K562 (cell line): ENCODE measurements at regions not wholly inside any gene's neighbourhood (a gene's known extent, or its start where the extent isn't known, plus 50 kb on each side); places are given as distances from the start of the nearest gene placed in this dataset.
A peak's percentile ranks its signal among the peaks of the same experiment; 100 is the strongest.

Experiments
- BRF1 ChIP-seq: IDR thresholded peaks from 3 replicates; pipeline ENCODE4 v1.6.1; 2011; ENCODE audit warnings: borderline replicate concordance, mild to moderate bottlenecking; ENCODE audit not compliant: insufficient read length; ENCODE audit errors: extremely low read depth
- C11orf30 ChIP-seq: fragments of 450-650 bp; IDR thresholded peaks from 2 replicates; pipeline ENCODE4 v1.6.1; 2016; ENCODE audit warnings: low read depth, mild to moderate bottlenecking
- CCAR2 ChIP-seq: fragments of 200-400 bp; formaldehyde crosslinking; IDR thresholded peaks from 2 replicates; pipeline ENCODE4 v1.6.1; 2017; ENCODE audit warnings: mild to moderate bottlenecking, low read depth, low read length
- GATAD2B ChIP-seq: fragments of 450-650 bp; IDR thresholded peaks from 2 replicates; pipeline ENCODE4 v1.6.1; 2017; ENCODE audit warnings: mild to moderate bottlenecking, borderline replicate concordance
- HOMEZ ChIP-seq: fragments of 250-450 bp; sonication (Bioruptor Pico); IDR thresholded peaks from 2 replicates; pipeline ENCODE4 v1.4.0; 2020; ENCODE audit warnings: mild to moderate bottlenecking, moderate library complexity
- KLF1 ChIP-seq: fragments of 450-650 bp; IDR thresholded peaks from 2 replicates; pipeline ENCODE4 v1.6.1; 2016; ENCODE audit warnings: missing genetic modification characterization, missing compliant biosample characterization
- MCM7 ChIP-seq, 2 experiments: fragments of 450-650 bp; IDR thresholded peaks; 2 replicates each; pipeline ENCODE4 v1.6.1; 2016 to 2018
- NFIX ChIP-seq: fragments of 250-450 bp; sonication (Bioruptor Pico); IDR thresholded peaks from 2 replicates; pipeline ENCODE4 v1.4.0; 2020; ENCODE audit warnings: low read depth, mild to moderate bottlenecking, moderate library complexity
- NR4A1 ChIP-seq, 2 experiments: fragments of 250-450 bp in 1 of 2; fragments of 450-650 bp in 1 of 2; sonication (Bioruptor Pico) in 1 of 2; IDR thresholded peaks; 2 replicates each; pipeline versions ENCODE4 v1.4.0 to v1.6.1; 2016 to 2020; ENCODE audit warnings: mild to moderate bottlenecking in 2 of 2, missing compliant biosample characterization in 1 of 2, missing genetic modification characterization in 1 of 2, moderate library complexity in 1 of 2
- POU5F1 ChIP-seq: fragments of 150-350 bp; IDR thresholded peaks from 2 replicates; pipeline ENCODE4 v1.6.1; 2014; ENCODE audit warnings: borderline replicate concordance, low read length, low read depth, mild to moderate bottlenecking; ENCODE audit not compliant: partially characterized antibody
- RBM25 ChIP-seq: fragments of 200-400 bp; formaldehyde crosslinking; IDR thresholded peaks from 2 replicates; pipeline ENCODE4 v1.6.1; 2018; ENCODE audit warnings: low read length, low read depth, moderate library complexity; ENCODE audit not compliant: severe bottlenecking
- RBM39 ChIP-seq: fragments of 200-400 bp; formaldehyde crosslinking; optimal IDR thresholded peaks from 2 replicates; pipeline ENCODE3; 2018; ENCODE audit warnings: low read depth, low read length
- RERE ChIP-seq: sonication (generic); formaldehyde crosslinking; IDR thresholded peaks from 2 replicates; pipeline ENCODE4 v1.8.0; 2023; ENCODE audit warnings: missing genetic modification reagents, mild to moderate bottlenecking, borderline replicate concordance
- SMAD3 ChIP-seq: fragments of 450-650 bp; formaldehyde crosslinking; conservative IDR thresholded peaks from 2 replicates; pipeline ENCODE4 v1.4.0; 2020; ENCODE audit warnings: mild to moderate bottlenecking
- SRF ChIP-seq, 2 experiments: fragments of 250-450, 450-650 bp in 1 of 2; sonication (Bioruptor Pico) in 1 of 2; sonication (generic) in 1 of 2; formaldehyde crosslinking; IDR thresholded peaks; 2 replicates each; pipeline versions ENCODE4 v1.5.0 to v1.5.1; 2020 to 2022; ENCODE audit warnings: mild to moderate bottlenecking in 1 of 2, missing genetic modification reagents in 1 of 2
- TARDBP ChIP-seq: fragments of 450-650 bp; IDR thresholded peaks from 2 replicates; pipeline ENCODE4 v1.6.1; 2016
- ZBTB1 ChIP-seq: sonication (generic); formaldehyde crosslinking; IDR thresholded peaks from 2 replicates; pipeline ENCODE4 v1.8.1; 2023; ENCODE audit warnings: missing genetic modification reagents, low read depth, mild to moderate bottlenecking, borderline replicate concordance
- ZFP36 ChIP-seq: fragments of 150-350 bp; IDR thresholded peaks from 2 replicates; pipeline ENCODE4 v1.6.1; 2018; ENCODE audit warnings: low read length, low read depth; ENCODE audit not compliant: partially characterized antibody
- ZNF232 ChIP-seq: sonication (generic); formaldehyde crosslinking; IDR thresholded peaks from 2 replicates; pipeline ENCODE4 v1.8.0; 2022; ENCODE audit warnings: mild to moderate bottlenecking, missing genetic modification reagents
- ZNF263 ChIP-seq: sonication (generic); formaldehyde crosslinking; IDR thresholded peaks from 2 replicates; pipeline ENCODE4 v1.8.0; 2022; ENCODE audit warnings: mild to moderate bottlenecking, missing genetic modification reagents, borderline replicate concordance
- ZNF431 ChIP-seq: sonication (generic); formaldehyde crosslinking; IDR thresholded peaks from 2 replicates; pipeline ENCODE4 v1.8.0; 2022; ENCODE audit warnings: mild to moderate bottlenecking, missing genetic modification reagents
- ZNF436 ChIP-seq: fragments of 250-450, 450-650 bp; sonication (Bioruptor Pico); formaldehyde crosslinking; IDR thresholded peaks from 2 replicates; pipeline ENCODE4 v1.7.0; 2020; ENCODE audit warnings: mild to moderate bottlenecking
- ZNF77 ChIP-seq: fragments of 250-450 bp; sonication (Bioruptor Pico); IDR thresholded peaks from 2 replicates; pipeline ENCODE4 v1.5.0; 2020
- ZNF79 ChIP-seq: fragments of 250-450 bp; sonication (Bioruptor Pico); IDR thresholded peaks from 2 replicates; pipeline ENCODE4 v1.4.0; 2020; ENCODE audit warnings: low read depth, mild to moderate bottlenecking, moderate library complexity

GRCh38 chr3:193885832-193886231, 250.1 kb upstream of the HES1 start (continued):
- no peak for TF ChIP-seq RERE (CRISPR knock-in tag)
- no peak for TF ChIP-seq ZNF79 (CRISPR knock-in tag)
- no peak for TF ChIP-seq ZNF436
- no peak for TF ChIP-seq ZNF232
- no peak for TF ChIP-seq ZBTB1 (CRISPR knock-in tag)
- TF ChIP-seq C11orf30, result peak; percentile 63; the same call in 1 of the 2 replicates
- TF ChIP-seq NR4A1 (CRISPR knock-in tag; IDR thresholded peaks at IDR 0.05), result no peak
- no peak for TF ChIP-seq NR4A1 (tag; IDR thresholded peaks at IDR 0.05)
- peak; percentile 24; the same call in 1 of the 2 replicates for TF ChIP-seq NFIX (CRISPR knock-in tag)
- no peak for TF ChIP-seq RBM25
- no peak for TF ChIP-seq TARDBP
- no peak for TF ChIP-seq POU5F1
- TF ChIP-seq HOMEZ (CRISPR knock-in tag), result no peak
- TF ChIP-seq SRF (CRISPR knock-in tag; IDR thresholded peaks at IDR 0.05), result no peak
- no peak for TF ChIP-seq BRF1
- TF ChIP-seq MCM7 (IDR thresholded peaks at IDR 0.05), result no peak
- no peak for TF ChIP-seq KLF1 (tag)
- no peak for TF ChIP-seq ZFP36
- TF ChIP-seq ZNF77 (CRISPR knock-in tag), result no peak
- TF ChIP-seq ZNF263 (CRISPR knock-in tag), result no peak
- no peak for TF ChIP-seq GATAD2B
- no peak for TF ChIP-seq CCAR2
- TF ChIP-seq RBM39, result no peak
- TF ChIP-seq SMAD3 (CRISPR knock-in tag), result no peak
- no peak for TF ChIP-seq ZNF431 (CRISPR knock-in tag)
